Thyroid gland (tissue), 4 donors: ENCODE measurements at regions not wholly inside any gene's neighbourhood (a gene's known extent, or its start where the extent isn't known, plus 50 kb on each side); places are given as distances from the start of the nearest gene placed in this dataset.

Source experiments
- DNase-seq, 2 donors: peaks; one replicate each; pipeline ENCODE4 v3.0.0-alpha.2; 2019
- H3K27ac ChIP-seq, 3 donors: fragments of 200-600 bp; sonication (generic); 1 replicate in 2 of 3; 2 replicates in 1 of 3; pipeline ENCODE4 v1.5.1; 2016 to 2019; ENCODE audit warnings: mild to moderate bottlenecking in 1 of 3, moderate library complexity in 1 of 3
- H3K27me3 ChIP-seq: fragments of 200-600 bp; sonication (generic); one replicate; pipeline ENCODE4 v1.5.1; 2019
- H3K36me3 ChIP-seq, 2 donors: fragments of 200-600 bp; sonication (generic); one replicate each; pipeline ENCODE4 v1.5.1; 2016 to 2019
- H3K4me1 ChIP-seq, 2 donors: fragments of 200-600 bp; sonication (generic); one replicate each; pipeline ENCODE4 v1.5.1; 2017 to 2019
- H3K4me3 ChIP-seq, 3 donors: fragments of 200-600 bp; sonication (generic); replicated peaks in 1 of 3; 1 replicate in 2 of 3; 2 replicates in 1 of 3; pipeline ENCODE4 v1.5.1; 2016; ENCODE audit warnings: mild to moderate bottlenecking in 1 of 3
- H3K9me3 ChIP-seq: fragments of 200-600 bp; sonication (generic); one replicate; pipeline ENCODE4 v1.5.1; 2017
- CTCF ChIP-seq, 6 experiments: fragments of 200-600 bp in 3 of 6; fragments of 450-650 bp in 3 of 6; sonication (generic) in 3 of 6; IDR thresholded peaks; one replicate each; pipeline ENCODE4 v1.5.1; 2016 to 2019; ENCODE audit warnings: antibody characterized with exemption in 6 of 6, mild to moderate bottlenecking in 2 of 6, inconsistent platforms in 1 of 6, moderate library complexity in 1 of 6
- POLR2A ChIP-seq, 2 donors: fragments of 450-650 bp; IDR thresholded peaks; one replicate each; pipeline ENCODE4 v1.6.1; 2017; ENCODE audit warnings: antibody characterized with exemption in 2 of 2, mild to moderate bottlenecking in 2 of 2, moderate library complexity in 1 of 2
- WGBS, 2 donors: methylation state at CpG; one replicate each; pipeline ENCODE4 v1.1.5; 2017; 5-methylcytosine and 5-hydroxymethylcytosine counted together
- intact Hi-C: fragments of 100-400 bp; cut with DNase I; formaldehyde crosslinking; loops from one replicate; pipeline ENCODE4 v1.15.1; 2023

GRCh38 chr1:78722521-78722920 lies 72.9 kb downstream of the IFI44 start:
- WGBS, 2 donors, result 25 to 73% methylated on average over 1 of the region's 1 CpG
- H3K36me3 ChIP-seq, result no peaks in the 10 kb centered on the region
- H3K9me3 ChIP-seq, result no peaks in the 10 kb centered on the region
- no peak overlapping the region for H3K27ac ChIP-seq
- no peaks in the 10 kb centered on the region for H3K27me3 ChIP-seq
- intact Hi-C loops, result no loop called here
- no peak for DNase-seq
- no peaks in the 10 kb centered on the region for H3K4me1 ChIP-seq
- H3K4me3 ChIP-seq, result no peak overlapping the region
- TF ChIP-seq CTCF (IDR thresholded peaks at IDR 0.05), result no peak
- TF ChIP-seq POLR2A (IDR thresholded peaks at IDR 0.05), result no peak

- no peak overlapping the region for H3K27ac ChIP-seq
- DNase-seq, result no peak
- 81 to 88% methylated on average over 3 of the region's 3 CpGs for WGBS, 2 donors
- H3K4me3 ChIP-seq, result no peak overlapping the region
- no peaks in the 10 kb centered on the region for H3K36me3 ChIP-seq
- H3K27me3 ChIP-seq, result no peaks in the 10 kb centered on the region
- intact Hi-C loops, result no loop called here
- no peaks in the 10 kb centered on the region for H3K9me3 ChIP-seq
- H3K4me1 ChIP-seq, result no peaks in the 10 kb centered on the region
- TF ChIP-seq CTCF (IDR thresholded peaks at IDR 0.05) (no peak), POLR2A (IDR thresholded peaks at IDR 0.05) (no peak)
Observed at GRCh38 chr1:78722947-78723346, 73.3 kb downstream of the IFI44 start.

- 75 to 90% methylated on average over 1 of the region's 1 CpG for WGBS, 2 donors
- intact Hi-C loops, result no loop called here
- H3K4me1 ChIP-seq, result no peaks in the 10 kb centered on the region
Observed at GRCh38 chr1:78726686-78727085, 77.1 kb downstream of the IFI44 start.

GRCh38 chr1:78728359-78728758 lies 78.7 kb downstream of the IFI44 start:
- intact Hi-C loops, result no loop called here
- no peaks in the 10 kb centered on the region for H3K4me1 ChIP-seq
- TF ChIP-seq CTCF (IDR thresholded peaks at IDR 0.05), result no peak
- no peak for TF ChIP-seq POLR2A (IDR thresholded peaks at IDR 0.05)
- H3K9me3 ChIP-seq, result no peaks in the 10 kb centered on the region
- DNase-seq, result no peak
- no peak overlapping the region for H3K4me3 ChIP-seq
- WGBS, 2 donors, result 86 to 88% methylated on average over 12 of the region's 12 CpGs
- H3K27ac ChIP-seq, result no peak overlapping the region
- no peaks in the 10 kb centered on the region for H3K36me3 ChIP-seq
- H3K27me3 ChIP-seq, result no peaks in the 10 kb centered on the region

More at GRCh38 chr1:78726686-78727085, 77.1 kb downstream of the IFI44 start:
- no peak overlapping the region for H3K27ac ChIP-seq
- H3K36me3 ChIP-seq, result no peaks in the 10 kb centered on the region
- no peak for DNase-seq
- no peaks in the 10 kb centered on the region for H3K9me3 ChIP-seq
- H3K27me3 ChIP-seq, result no peaks in the 10 kb centered on the region
- TF ChIP-seq CTCF (IDR thresholded peaks at IDR 0.05) (no peak), POLR2A (IDR thresholded peaks at IDR 0.05) (no peak)
- H3K4me3 ChIP-seq, result no peak overlapping the region

- intact Hi-C loops, result no loop called here
- Histone ChIP-seq H3K4me3 (no peak overlapping the region), H3K9me3 (no peaks in the 10 kb centered on the region), H3K4me1 (no peaks in the 10 kb centered on the region), H3K27ac (no peak overlapping the region), H3K36me3 (no peaks in the 10 kb centered on the region), H3K27me3 (no peaks in the 10 kb centered on the region)
- no peak for TF ChIP-seq POLR2A (IDR thresholded peaks at IDR 0.05)
- no peak for TF ChIP-seq CTCF (IDR thresholded peaks at IDR 0.05)
- no peak for DNase-seq
Observed at GRCh38 chr1:78730054-78730453, 80.4 kb downstream of the IFI44 start.
